ENCODE measurements at regions not wholly inside any gene's neighbourhood (a gene's known extent, or its start where the extent isn't known, plus 50 kb on each side); places are given as distances from the start of the nearest gene placed in this dataset.

DNA sequence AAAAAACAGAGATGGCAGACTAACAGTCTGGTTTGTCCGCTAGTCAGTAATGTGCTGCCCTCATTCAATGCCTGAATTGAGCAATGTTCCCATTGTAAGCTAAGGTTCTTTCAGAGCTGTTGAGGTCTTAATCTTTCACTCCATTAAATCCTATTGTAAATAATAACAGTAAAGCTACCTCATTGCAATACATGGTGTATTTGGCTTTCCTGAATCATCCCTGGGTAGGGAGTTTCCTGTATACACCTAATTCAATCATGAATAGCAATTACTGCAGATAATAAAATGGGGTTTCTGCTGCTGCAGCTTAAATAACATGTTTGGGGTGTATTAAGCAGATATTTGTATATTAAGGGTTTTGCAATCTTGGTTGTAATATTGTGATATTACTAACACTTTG is 1100.2 kb upstream of the INTU start:
- TF ChIP-seq POLR2AphosphoS5 (IDR thresholded peaks at IDR 0.05; ENCODE audit: low read depth, low read length): no peak
- no peak for TF ChIP-seq POLR2A (IDR thresholded peaks at IDR 0.05; ENCODE audit: low read depth, low read length)
- TF ChIP-seq PAX5 (IDR thresholded peaks at IDR 0.05; ENCODE audit: insufficient read depth, low read length, severe bottlenecking): no peak
- TF ChIP-seq TAF1 (IDR thresholded peaks at IDR 0.05; ENCODE audit: low read depth, low read length): no peak
